MG63 (cell line): ENCODE measurements at regions not wholly inside any gene's neighbourhood (a gene's known extent, or its start where the extent isn't known, plus 50 kb on each side); places are given as distances from the start of the nearest gene placed in this dataset.
"Not testable (repeated sequence)": the region's sequence is repeated elsewhere in the genome, so short reads cannot be mapped to it uniquely, and the experiment has no call there.

Experiments
- DNase-seq: peaks from one replicate; pipeline ENCODE4 v3.0.0-alpha.2; 2020
- H3K27me3 ChIP-seq: fragments of 250-450 bp; sonication (Bioruptor Pico); 2 replicates; pipeline ENCODE4 v1.5.1; 2020; ENCODE audit warnings: mild to moderate bottlenecking, moderate library complexity
- H3K36me3 ChIP-seq: fragments of 250-450 bp; sonication (Bioruptor Pico); 2 replicates; pipeline ENCODE4 v1.5.1; 2020; ENCODE audit warnings: mild to moderate bottlenecking, moderate library complexity
- H3K4me3 ChIP-seq: fragments of 250-450 bp; sonication (Bioruptor Pico); 2 replicates; pipeline ENCODE4 v1.5.1; 2020; ENCODE audit warnings: mild to moderate bottlenecking, moderate library complexity
- H3K9me3 ChIP-seq: fragments of 250-450 bp; sonication (Bioruptor Pico); 2 replicates; pipeline ENCODE4 v1.5.1; 2020; ENCODE audit warnings: mild to moderate bottlenecking, moderate library complexity

GRCh38 chr11:16574889-16575288, 163.6 kb upstream of the C11orf58 start:
- H3K36me3 ChIP-seq, H3K27me3 ChIP-seq, H3K9me3 ChIP-seq, DNase-seq, H3K4me3 ChIP-seq: not testable (repeated sequence)

DNA sequence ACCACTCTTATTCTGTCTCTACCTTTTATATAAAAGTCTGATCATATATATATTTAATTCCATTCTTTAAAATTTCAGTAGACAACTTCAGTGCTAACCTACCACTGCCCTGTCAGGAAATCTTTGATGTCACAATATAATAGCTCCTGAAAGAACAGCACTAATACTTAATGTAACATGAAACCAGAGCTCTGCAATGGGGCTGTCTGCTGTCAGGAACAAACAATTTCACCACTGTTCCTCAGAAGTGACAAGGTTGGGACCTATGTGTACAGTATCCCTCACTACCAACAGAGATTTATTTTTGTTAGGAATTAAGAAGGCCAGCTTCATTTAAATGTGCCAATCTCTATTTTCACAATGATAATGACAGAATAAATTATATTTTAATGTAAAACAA, 165.5 kb upstream of the C11orf58 start:
- Histone ChIP-seq H3K27me3 (no peaks in the 10 kb centered on the region), H3K36me3 (no peaks in the 10 kb centered on the region), H3K9me3 (no peaks in the 10 kb centered on the region), H3K4me3 (no peak overlapping the region)
- no peak for DNase-seq

GRCh38 chr11:16561150-16561549, 177.3 kb upstream of the C11orf58 start:
- no peaks in the 10 kb centered on the region for H3K9me3 ChIP-seq
- no peak for DNase-seq
- no peaks in the 10 kb centered on the region for H3K27me3 ChIP-seq
- no peak overlapping the region for H3K4me3 ChIP-seq
- H3K36me3 ChIP-seq, result no peaks in the 10 kb centered on the region

DNA sequence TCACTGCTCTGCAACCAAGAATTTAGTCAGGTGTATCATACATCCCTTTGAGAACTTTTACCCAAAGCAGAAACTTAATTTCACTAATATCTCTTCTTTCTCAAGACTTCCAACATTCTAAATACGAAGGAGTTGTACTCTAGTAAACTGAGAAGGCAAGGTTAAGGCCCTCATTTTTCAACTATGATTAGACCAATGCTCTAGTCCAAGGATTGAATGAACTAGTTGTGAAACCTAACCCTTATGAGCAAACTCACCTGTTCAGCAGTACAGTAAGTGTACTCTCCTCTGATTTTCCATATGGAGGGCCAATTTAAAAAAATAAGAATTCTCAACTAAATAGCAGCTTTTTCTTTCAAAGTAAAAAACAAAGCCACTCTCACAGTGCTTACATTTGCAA, 180.0 kb upstream of the C11orf58 start:
- Histone ChIP-seq H3K9me3 (no peaks in the 10 kb centered on the region), H3K36me3 (no peaks in the 10 kb centered on the region), H3K4me3 (no peak overlapping the region), H3K27me3 (no peaks in the 10 kb centered on the region)
- no peak for DNase-seq

- no peak for DNase-seq
- Histone ChIP-seq H3K9me3 (no peaks in the 10 kb centered on the region), H3K27me3 (no peaks in the 10 kb centered on the region), H3K4me3 (no peak overlapping the region), H3K36me3 (no peaks in the 10 kb centered on the region)
Observed at GRCh38 chr11:16555956-16556355, 182.5 kb upstream of the C11orf58 start.

DNA sequence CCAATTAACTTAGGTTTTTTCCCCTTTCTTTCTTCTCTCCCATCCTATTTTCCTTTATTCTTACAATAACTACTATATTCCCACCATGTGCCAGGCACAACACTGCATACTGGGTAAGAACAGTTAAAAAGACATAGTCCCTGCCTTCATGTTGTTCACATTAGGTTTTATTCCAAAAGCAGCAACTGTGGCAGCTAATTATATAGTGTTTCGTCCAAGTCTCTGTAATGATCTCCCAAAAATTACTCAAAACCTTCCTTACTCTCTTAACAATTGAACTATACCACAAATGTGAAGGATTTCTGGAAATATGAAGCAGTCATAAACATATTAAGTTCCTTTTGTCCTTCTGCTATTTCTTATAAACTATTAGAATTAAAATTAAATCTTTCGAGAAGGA, 184.1 kb upstream of the C11orf58 start:
- no peak overlapping the region for H3K4me3 ChIP-seq
- no peaks in the 10 kb centered on the region for H3K9me3 ChIP-seq
- H3K27me3 ChIP-seq, result no peaks in the 10 kb centered on the region
- no peak for DNase-seq
- no peaks in the 10 kb centered on the region for H3K36me3 ChIP-seq

DNA sequence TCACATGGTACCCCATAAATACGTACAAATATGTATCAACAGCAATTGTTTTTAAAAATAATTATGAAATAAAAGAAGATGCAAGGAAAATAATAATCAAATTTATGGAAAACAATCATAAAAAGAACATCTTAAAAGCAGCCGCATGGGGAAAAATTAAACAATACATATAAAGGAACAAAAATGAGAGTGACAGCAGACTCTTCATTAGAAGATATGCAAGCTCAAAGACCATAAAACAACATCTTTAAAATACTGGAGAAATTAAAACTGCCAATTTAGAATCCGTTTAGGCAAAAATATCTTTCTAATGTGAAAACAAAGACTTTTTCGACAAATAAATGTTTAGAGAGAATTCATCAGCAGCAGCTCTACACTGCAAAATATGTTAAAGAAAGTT, 190.6 kb upstream of the C11orf58 start:
- Histone ChIP-seq H3K4me3 (no peak overlapping the region), H3K27me3 (no peaks in the 10 kb centered on the region), H3K36me3 (no peaks in the 10 kb centered on the region), H3K9me3 (no peaks in the 10 kb centered on the region)
- DNase-seq, result no peak

GRCh38 chr11:16543642-16544041, 187.3 kb upstream of the SOX6 start:
- Histone ChIP-seq H3K4me3 (no peak overlapping the region), H3K27me3 (no peaks in the 10 kb centered on the region), H3K9me3 (no peaks in the 10 kb centered on the region), H3K36me3 (no peaks in the 10 kb centered on the region)
- no peak for DNase-seq

DNA sequence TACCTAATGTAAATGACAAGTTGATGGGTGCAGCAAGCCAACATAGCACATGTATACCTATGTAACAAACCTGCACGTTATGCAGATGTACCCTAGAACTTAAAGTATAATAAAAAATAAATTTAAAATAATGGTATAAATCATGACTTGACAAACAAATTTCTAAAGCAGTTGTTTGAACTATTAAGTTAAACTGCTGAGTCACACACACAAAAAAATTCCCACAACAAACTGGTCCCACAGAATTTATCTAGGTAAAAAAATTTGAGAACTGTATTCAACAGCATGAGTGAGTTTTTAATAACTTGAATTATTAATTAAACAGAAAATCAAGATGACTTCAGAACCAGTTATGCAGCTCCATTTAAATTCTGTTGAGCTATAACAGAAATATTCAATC, 186.0 kb upstream of the SOX6 start:
- no peaks in the 10 kb centered on the region for H3K36me3 ChIP-seq
- H3K9me3 ChIP-seq, result no peaks in the 10 kb centered on the region
- H3K27me3 ChIP-seq, result no peaks in the 10 kb centered on the region
- DNase-seq, result no peak
- no peak overlapping the region for H3K4me3 ChIP-seq

- no peaks in the 10 kb centered on the region for H3K9me3 ChIP-seq
- H3K4me3 ChIP-seq, result no peak overlapping the region
- no peaks in the 10 kb centered on the region for H3K27me3 ChIP-seq
- H3K36me3 ChIP-seq, result no peaks in the 10 kb centered on the region
- no peak for DNase-seq
Observed at GRCh38 chr11:16536513-16536912, 180.2 kb upstream of the SOX6 start.

GRCh38 chr11:16528639-16529038, 172.3 kb upstream of the SOX6 start:
- H3K36me3 ChIP-seq, result no peaks in the 10 kb centered on the region
- no peak overlapping the region for H3K4me3 ChIP-seq
- DNase-seq, result no peak
- H3K27me3 ChIP-seq, result no peaks in the 10 kb centered on the region
- H3K9me3 ChIP-seq, result no peaks in the 10 kb centered on the region

GRCh38 chr11:16527525-16528246, 171.3 kb upstream of the SOX6 start:
- H3K36me3 ChIP-seq, result no peaks in the 10 kb centered on the region
- H3K9me3 ChIP-seq, result no peaks in the 10 kb centered on the region
- no peaks in the 10 kb centered on the region for H3K27me3 ChIP-seq
- H3K4me3 ChIP-seq, result no peak overlapping the region
- DNase-seq, result no peak

- H3K4me3 ChIP-seq, result no peak overlapping the region
- no peaks in the 10 kb centered on the region for H3K9me3 ChIP-seq
- no peak for DNase-seq
- no peaks in the 10 kb centered on the region for H3K36me3 ChIP-seq
- H3K27me3 ChIP-seq, result no peaks in the 10 kb centered on the region
Observed at GRCh38 chr11:16526947-16527346, 170.6 kb upstream of the SOX6 start.

DNA sequence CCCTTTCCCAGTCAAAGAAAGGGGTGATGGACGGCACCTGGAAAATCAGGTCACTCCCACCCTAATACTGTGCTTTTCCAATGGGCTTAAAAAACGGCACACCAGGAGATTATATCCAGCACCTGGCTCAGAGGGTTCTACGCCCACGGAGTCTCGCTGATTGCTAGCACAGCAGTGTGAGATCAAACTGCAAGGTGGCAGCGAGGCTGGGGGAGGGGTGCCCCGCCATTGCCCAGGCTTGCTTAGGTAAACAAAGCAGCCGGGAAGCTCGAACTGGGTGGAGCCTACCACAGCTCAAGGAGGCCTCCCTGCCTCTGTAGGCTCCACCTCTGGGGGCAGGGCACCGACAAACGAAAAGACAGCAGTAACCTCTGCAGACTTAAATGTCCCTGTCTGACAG, 164.4 kb upstream of the SOX6 start:
- not testable (repeated sequence) for H3K9me3 ChIP-seq, H3K4me3 ChIP-seq, H3K27me3 ChIP-seq, H3K36me3 ChIP-seq, DNase-seq

GRCh38 chr11:16512899-16513241, 156.5 kb upstream of the SOX6 start:
- Histone ChIP-seq H3K4me3 (no peak overlapping the region), H3K27me3 (no peaks in the 10 kb centered on the region), H3K36me3 (no peaks in the 10 kb centered on the region), H3K9me3 (no peaks in the 10 kb centered on the region)
- DNase-seq, result no peak

DNA sequence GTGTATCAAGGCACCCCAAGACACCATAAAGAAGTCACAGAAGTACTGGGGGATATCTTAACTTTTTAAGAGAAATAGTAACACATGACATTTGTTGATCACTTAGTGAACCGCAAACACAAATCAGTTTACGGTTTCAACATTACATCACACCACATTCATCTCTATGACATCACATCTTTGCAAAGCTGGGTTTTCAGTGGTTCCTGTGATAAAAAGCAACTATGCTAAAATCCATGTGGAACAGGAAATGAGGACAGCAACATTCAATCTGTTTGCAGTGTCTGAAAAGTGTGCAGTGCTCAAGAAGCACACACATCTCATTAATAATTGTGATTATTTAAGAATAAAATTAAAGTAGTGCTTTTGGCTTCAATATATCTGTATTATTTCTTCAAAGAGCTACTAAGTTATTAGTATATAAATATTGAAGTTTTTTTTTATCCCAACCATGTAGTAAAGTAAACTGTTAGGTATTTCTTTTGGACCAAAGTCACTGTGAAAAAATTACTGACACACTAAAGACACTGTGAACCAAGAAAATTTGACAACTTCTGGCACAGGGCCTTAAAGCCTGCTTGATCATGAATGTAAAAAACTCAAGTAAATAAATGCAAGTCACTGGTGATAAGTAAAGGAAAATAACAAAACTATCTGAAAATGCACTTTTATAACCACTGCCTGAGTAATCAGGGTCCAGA, 156.0 kb upstream of the SOX6 start:
- DNase-seq, result no peak
- H3K36me3 ChIP-seq, result no peaks in the 10 kb centered on the region
- H3K4me3 ChIP-seq, result no peak overlapping the region
- no peaks in the 10 kb centered on the region for H3K9me3 ChIP-seq
- no peaks in the 10 kb centered on the region for H3K27me3 ChIP-seq

DNA sequence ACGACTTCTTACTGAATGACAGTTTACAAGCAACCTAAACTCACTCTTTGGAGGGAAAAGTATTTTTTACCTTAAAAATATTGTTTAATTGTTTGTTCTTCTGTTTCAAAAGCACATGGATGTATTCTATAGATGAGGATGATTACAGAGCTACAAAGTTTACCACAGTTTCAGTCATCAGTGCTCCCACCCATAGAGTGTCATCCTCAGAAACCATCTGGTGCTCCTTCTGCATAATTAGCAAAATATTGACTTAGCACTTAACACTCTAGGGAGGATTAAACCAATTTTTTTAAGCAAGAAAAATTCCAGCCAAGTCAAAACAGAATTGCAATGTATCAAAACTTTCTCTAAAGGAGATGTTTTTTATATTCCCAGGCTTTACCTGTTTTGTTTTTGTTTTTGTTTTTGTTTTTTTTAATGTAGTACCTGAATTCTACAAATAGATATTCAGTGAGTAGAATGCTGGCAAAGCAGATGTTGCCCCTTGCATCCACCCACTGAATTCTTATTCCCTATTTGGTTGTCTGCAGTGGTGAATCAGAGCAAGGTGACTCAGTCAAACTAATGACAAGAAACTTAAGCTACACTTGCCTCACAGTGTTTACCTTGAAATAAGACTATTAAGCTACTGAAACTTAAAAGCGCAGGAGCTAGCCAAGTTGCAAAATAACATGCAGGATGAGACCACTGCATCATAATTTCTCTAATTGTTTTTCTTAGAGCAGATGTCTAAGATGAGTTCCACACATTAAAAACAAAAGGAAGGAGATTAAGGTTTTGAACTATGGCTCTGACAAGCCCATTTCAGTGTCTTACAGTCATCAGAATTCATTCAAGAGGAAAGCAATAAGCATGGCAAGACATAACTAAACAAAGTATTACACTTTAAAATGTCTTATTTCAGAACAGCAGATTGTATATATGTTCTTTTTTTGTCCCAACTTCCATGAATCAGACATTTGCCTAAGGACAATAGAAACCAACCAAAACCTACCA, 155.1 kb upstream of the SOX6 start:
- Histone ChIP-seq H3K36me3 (no peaks in the 10 kb centered on the region), H3K9me3 (no peaks in the 10 kb centered on the region), H3K4me3 (no peak overlapping the region), H3K27me3 (no peaks in the 10 kb centered on the region)
- peak; percentile 27 for DNase-seq
